Suprapubic skin (tissue), 3 donors: ENCODE measurements at regions not wholly inside any gene's neighbourhood (a gene's known extent, or its start where the extent isn't known, plus 50 kb on each side); places are given as distances from the start of the nearest gene placed in this dataset.

ENCODE experiments used
- POLR2A ChIP-seq, 2 donors: fragments of 450-650 bp; IDR thresholded peaks; one replicate each; pipeline ENCODE4 v1.6.1; 2017; ENCODE audit warnings: antibody characterized with exemption in 2 of 2, mild to moderate bottlenecking in 2 of 2, moderate library complexity in 2 of 2
- TF ChIP-seq, protein P1 (sequence below), 2 donors: fragments of 200-600 bp in 1 of 2; fragments of 450-650 bp in 1 of 2; sonication (generic) in 1 of 2; IDR thresholded peaks; one replicate each; pipeline ENCODE4 v1.5.1; 2016 to 2019; ENCODE audit warnings: antibody characterized with exemption in 2 of 2, mild to moderate bottlenecking in 1 of 2, moderate library complexity in 1 of 2

DNA sequence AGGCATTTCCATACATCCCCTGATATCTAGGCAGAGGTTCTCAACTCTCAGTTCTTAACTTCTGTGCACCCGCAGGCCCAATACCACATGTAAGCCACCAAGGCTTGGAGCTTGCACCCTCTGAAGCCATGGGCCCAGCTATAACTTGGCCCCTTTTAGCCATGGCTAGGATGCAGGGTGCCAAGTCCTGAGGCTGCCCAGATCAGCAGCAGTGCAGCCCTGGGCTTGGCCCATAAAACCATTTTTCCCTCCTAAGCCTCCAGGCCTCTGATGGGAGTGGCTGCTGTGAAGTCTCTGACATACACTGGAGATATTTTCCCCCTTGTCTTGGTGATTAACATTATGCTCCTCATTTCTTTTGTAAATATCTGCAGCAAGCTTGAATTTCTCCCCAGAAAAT is 110.3 kb upstream of the CNTN1 start:
- TF ChIP-seq, protein P1, sequence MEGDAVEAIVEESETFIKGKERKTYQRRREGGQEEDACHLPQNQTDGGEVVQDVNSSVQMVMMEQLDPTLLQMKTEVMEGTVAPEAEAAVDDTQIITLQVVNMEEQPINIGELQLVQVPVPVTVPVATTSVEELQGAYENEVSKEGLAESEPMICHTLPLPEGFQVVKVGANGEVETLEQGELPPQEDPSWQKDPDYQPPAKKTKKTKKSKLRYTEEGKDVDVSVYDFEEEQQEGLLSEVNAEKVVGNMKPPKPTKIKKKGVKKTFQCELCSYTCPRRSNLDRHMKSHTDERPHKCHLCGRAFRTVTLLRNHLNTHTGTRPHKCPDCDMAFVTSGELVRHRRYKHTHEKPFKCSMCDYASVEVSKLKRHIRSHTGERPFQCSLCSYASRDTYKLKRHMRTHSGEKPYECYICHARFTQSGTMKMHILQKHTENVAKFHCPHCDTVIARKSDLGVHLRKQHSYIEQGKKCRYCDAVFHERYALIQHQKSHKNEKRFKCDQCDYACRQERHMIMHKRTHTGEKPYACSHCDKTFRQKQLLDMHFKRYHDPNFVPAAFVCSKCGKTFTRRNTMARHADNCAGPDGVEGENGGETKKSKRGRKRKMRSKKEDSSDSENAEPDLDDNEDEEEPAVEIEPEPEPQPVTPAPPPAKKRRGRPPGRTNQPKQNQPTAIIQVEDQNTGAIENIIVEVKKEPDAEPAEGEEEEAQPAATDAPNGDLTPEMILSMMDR (IDR thresholded peaks at IDR 0.05) = no peak
- no peak for TF ChIP-seq POLR2A (IDR thresholded peaks at IDR 0.05)
